HCT116 (cell line): ENCODE measurements at regions not wholly inside any gene's neighbourhood (a gene's known extent, or its start where the extent isn't known, plus 50 kb on each side); places are given as distances from the start of the nearest gene placed in this dataset.

Experiments
- ATAC-seq: fragments of 200-7000 bp; cut with Tn5 transposase; 2 replicates; pipeline ENCODE4 v1.9.1; 2020; ENCODE audit warnings: mild to moderate bottlenecking, moderate library complexity
- BruUV-seq: library from RNA; stranded (reverse); fragments of 400-500 nt; replicated peaks from 2 replicates; lab custom pipeline; 2021; lab: Mats Ljungman, UMichigan
- CTCF ChIA-PET: fragments of 300-600 bp; sonication (Branson Sonifier 250); formaldehyde crosslinking; loops from one replicate; lab custom pipeline; 2021; ENCODE audit warnings: antibody characterized with exemption; lab: Charles Lee
- POLR2A ChIA-PET: fragments of 300-600, 350-600 bp; sonication (Branson Sonifier 250); formaldehyde crosslinking; loops from one replicate; lab custom pipeline; 2021; ENCODE audit warnings: antibody characterized with exemption; lab: Charles Lee
- RAD21 ChIA-PET, 2 experiments: fragments of 300-600 bp; sonication (Branson Sonifier 250); formaldehyde crosslinking; loops; one replicate each; lab custom pipeline; 2023; ENCODE audit warnings: low total read pairs in 2 of 2; ENCODE audit not compliant: uncharacterized antibody in 2 of 2, unreplicated experiment in 2 of 2, low non-redundant PET in 1 of 2; lab: Charles Lee
- DNase-seq: peaks from one replicate; pipeline ENCODE4 v3.0.0-alpha.2; 2010; ENCODE audit warnings: low read depth, low spot score
- H2AFZ ChIP-seq: fragments of 200-600 bp; shearing (Covaris generic), sonication (generic); 2 replicates; pipeline ENCODE4 v1.6.1; 2017; ENCODE audit warnings: low read depth, mixed run types, mixed read lengths, antibody characterized with exemption, low read length; ENCODE audit not compliant: poor library complexity, severe bottlenecking
- H3K27ac ChIP-seq: 2 replicates; pipeline ENCODE4 v1.5.1; 2012; ENCODE audit warnings: low read depth, low read length
- H3K27me3 ChIP-seq: fragments of 200-600 bp; sonication (generic); 2 replicates; pipeline ENCODE4 v1.6.1; 2016; ENCODE audit warnings: mixed run types, low read length, mixed read lengths; ENCODE audit not compliant: insufficient read depth
- H3K36me3 ChIP-seq, 2 experiments: fragments of 200-500 bp in 1 of 2; fragments of 200-600 bp in 1 of 2; sonication (Bioruptor generic) in 1 of 2; sonication (generic) in 1 of 2; 2 replicates each; pipeline versions ENCODE4 v1.5.1 to v1.6.1; 2014 to 2016; ENCODE audit warnings: low read length in 2 of 2, inconsistent platforms in 1 of 2, mixed read lengths in 1 of 2, mixed run types in 1 of 2; ENCODE audit not compliant: insufficient read depth in 2 of 2, control insufficient read depth in 1 of 2
- H3K4me1 ChIP-seq, 2 experiments: fragments of 200-600 bp in 1 of 2; sonication (generic) in 1 of 2; 2 replicates each; pipeline versions ENCODE4 v1.5.1 to v1.6.1; 2012 to 2017; ENCODE audit warnings: low read length in 2 of 2, inconsistent platforms in 1 of 2, mild to moderate bottlenecking in 1 of 2, mixed read lengths in 1 of 2, mixed run types in 1 of 2, moderate library complexity in 1 of 2; ENCODE audit not compliant: insufficient read depth in 2 of 2, control insufficient read depth in 1 of 2
- H3K4me2 ChIP-seq: fragments of 200-600 bp; sonication (generic); 2 replicates; pipeline ENCODE4 v1.6.1; 2017; ENCODE audit warnings: mixed run types, low read length, mixed read lengths
- H3K4me3 ChIP-seq, 2 experiments: fragments of 200-600 bp in 1 of 2; sonication (generic) in 1 of 2; replicated peaks in 1 of 2; 2 replicates each; pipeline ENCODE4 v1.5.1; 2011 to 2016; ENCODE audit warnings: low read length in 2 of 2, control low read depth in 1 of 2, low read depth in 1 of 2, mild to moderate bottlenecking in 1 of 2, mixed read lengths in 1 of 2, mixed run types in 1 of 2
- H3K79me2 ChIP-seq: fragments of 200-600 bp; sonication (generic); 2 replicates; pipeline ENCODE4 v1.6.1; 2017; ENCODE audit warnings: mild to moderate bottlenecking, mixed run types, low read length, moderate library complexity, mixed read lengths; ENCODE audit not compliant: insufficient read depth
- H3K9ac ChIP-seq: fragments of 200-600 bp; sonication (generic); 2 replicates; pipeline ENCODE4 v1.6.1; 2016; ENCODE audit warnings: low read length, mixed read lengths
- H3K9me2 ChIP-seq: fragments of 200-600 bp; sonication (generic), shearing (Covaris generic); 2 replicates; pipeline ENCODE4 v1.6.1; 2017; ENCODE audit warnings: mixed run types, mild to moderate bottlenecking, moderate library complexity; ENCODE audit not compliant: insufficient read depth
- H3K9me3 ChIP-seq, 2 experiments: fragments of 200-500 bp in 1 of 2; fragments of 200-600 bp in 1 of 2; sonication (Bioruptor generic) in 1 of 2; sonication (generic) in 1 of 2; 2 replicates each; pipeline ENCODE4 v1.6.1; 2014 to 2017; ENCODE audit warnings: low read length in 2 of 2, mixed read lengths in 2 of 2, inconsistent platforms in 1 of 2, low read depth in 1 of 2, mild to moderate bottlenecking in 1 of 2, mixed run types in 1 of 2, moderate library complexity in 1 of 2; ENCODE audit not compliant: control insufficient read depth in 1 of 2, insufficient read depth in 1 of 2
- H4K20me1 ChIP-seq: fragments of 200-600 bp; sonication (generic), shearing (Covaris generic); 2 replicates; pipeline ENCODE4 v1.6.1; 2017; ENCODE audit warnings: mixed run types, mild to moderate bottlenecking, moderate library complexity; ENCODE audit not compliant: insufficient read depth
- ATF3 ChIP-seq: IDR thresholded peaks from 2 replicates; pipeline ENCODE4 v1.6.1; 2012
- CBX3 ChIP-seq: IDR thresholded peaks from 2 replicates; pipeline ENCODE4 v1.6.1; 2012; ENCODE audit warnings: low read depth
- CEBPB ChIP-seq: IDR thresholded peaks from 2 replicates; pipeline ENCODE4 v1.6.1; 2012; ENCODE audit warnings: low read depth
- CTCF ChIP-seq, 3 experiments: fragments of 200-600 bp in 1 of 3; sonication (generic) in 1 of 3; IDR thresholded peaks in 2 of 3; conservative IDR thresholded peaks in 1 of 3; 2 replicates each; pipeline ENCODE4 v1.5.1; 2012 to 2017; ENCODE audit warnings: low read depth in 2 of 3, low read length in 2 of 3, antibody characterized with exemption in 1 of 3, borderline replicate concordance in 1 of 3, control low read depth in 1 of 3, mild to moderate bottlenecking in 1 of 3, mixed read lengths in 1 of 3, mixed run types in 1 of 3, moderate library complexity in 1 of 3; ENCODE audit not compliant: insufficient read depth in 1 of 3
- EGR1 ChIP-seq: IDR thresholded peaks from 2 replicates; pipeline ENCODE4 v1.6.1; 2012; ENCODE audit warnings: low read depth
- ELF1 ChIP-seq: IDR thresholded peaks from 2 replicates; pipeline ENCODE4 v1.6.1; 2012; ENCODE audit warnings: low read depth, borderline replicate concordance
- EZH2 ChIP-seq: fragments of 200-600 bp; sonication (generic); IDR thresholded peaks from 2 replicates; pipeline ENCODE4 v1.6.1; 2017; ENCODE audit warnings: antibody characterized with exemption, mixed run types
- EZH2phosphoT487 ChIP-seq: fragments of 200-600 bp; IDR thresholded peaks from 2 replicates; pipeline ENCODE4 v1.6.1; 2018; ENCODE audit warnings: antibody characterized with exemption, borderline replicate concordance
- FOSL1 ChIP-seq: IDR thresholded peaks from 2 replicates; pipeline ENCODE4 v1.6.1; 2012; ENCODE audit warnings: low read depth
- JUND ChIP-seq: IDR thresholded peaks from 2 replicates; pipeline ENCODE4 v1.6.1; 2012
- POLR2A ChIP-seq: IDR thresholded peaks from 2 replicates; pipeline ENCODE4 v1.7.0; 2011; ENCODE audit warnings: borderline replicate concordance; ENCODE audit not compliant: insufficient read depth, insufficient read length; ENCODE audit errors: extremely low read depth
- POLR2AphosphoS5 ChIP-seq: IDR thresholded peaks from 2 replicates; pipeline ENCODE4 v1.6.1; 2011; ENCODE audit warnings: mild to moderate bottlenecking, low read depth, low read length, moderate library complexity
- RAD21 ChIP-seq: IDR thresholded peaks from 2 replicates; pipeline ENCODE4 v1.6.1; 2012; ENCODE audit warnings: low read depth, mild to moderate bottlenecking
- REST ChIP-seq: IDR thresholded peaks from 2 replicates; pipeline ENCODE4 v1.6.1; 2012; ENCODE audit warnings: low read depth
- SIN3A ChIP-seq: IDR thresholded peaks from 2 replicates; pipeline ENCODE4 v1.6.1; 2012; ENCODE audit warnings: low read depth
- SP1 ChIP-seq: IDR thresholded peaks from 2 replicates; pipeline ENCODE4 v1.6.1; 2012; ENCODE audit warnings: low read depth
- SRF ChIP-seq: IDR thresholded peaks from 2 replicates; pipeline ENCODE4 v1.6.1; 2012; ENCODE audit warnings: low read depth
- TCF7L2 ChIP-seq: IDR thresholded peaks from 2 replicates; pipeline ENCODE4 v1.7.0; 2011; ENCODE audit warnings: borderline replicate concordance, inconsistent platforms; ENCODE audit not compliant: insufficient read depth, insufficient read length; ENCODE audit errors: extremely low read depth
- YY1 ChIP-seq: IDR thresholded peaks from 2 replicates; pipeline ENCODE4 v1.6.1; 2011; ENCODE audit warnings: low read length, low read depth, moderate library complexity, mild to moderate bottlenecking; ENCODE audit not compliant: insufficient replicate concordance; ENCODE audit errors: extremely low read depth
- ZBTB33 ChIP-seq: IDR thresholded peaks from 2 replicates; pipeline ENCODE4 v1.6.1; 2011; ENCODE audit warnings: mild to moderate bottlenecking, low read length, moderate library complexity; ENCODE audit not compliant: insufficient replicate concordance; ENCODE audit errors: extremely low read depth
- ZFX ChIP-seq: fragments of 450-650 bp; IDR thresholded peaks from 2 replicates; pipeline ENCODE4 v1.6.1; 2017
- ZNF274 ChIP-seq: fragments of 200-500 bp; sonication (Bioruptor generic); IDR thresholded peaks from 2 replicates; pipeline ENCODE4 v1.6.1; 2014; ENCODE audit warnings: mild to moderate bottlenecking, low read depth, low read length, inconsistent platforms
- intact Hi-C: fragments of 100-400 bp; cut with micrococcal nuclease; formaldehyde crosslinking; loops from 2 replicates; pipeline ENCODE4 v1.10.0; 2022

- Histone ChIP-seq H3K9me2 (no peaks in the 10 kb centered on the region), H3K27ac (no peak overlapping the region), H3K9ac (no peak overlapping the region), H3K4me2 (peak overlapping the region; percentile 52), H3K79me2 (no peaks in the 10 kb centered on the region), H4K20me1 (no peaks in the 10 kb centered on the region), H3K4me3 (peak overlapping the region in 1 of 2 experiments; percentile 8; a peak in 1 of 4 replicates), H3K27me3 (no peaks in the 10 kb centered on the region), H3K9me3 (no peaks in the 10 kb centered on the region), H3K36me3 (no peaks in the 10 kb centered on the region), H3K4me1 (peaks cover 10 to 13% of the 10 kb centered on the region in 2 experiments; a peak in 3 of 4 replicates), H2AFZ (peak overlapping the region; percentile 94)
- ChIA-PET CTCF (no interaction called here), POLR2A (no interaction called here), RAD21 (no interaction called here)
- DNase-seq (peak; percentile 73), ATAC-seq (peak; percentile 95)
- no TSS peak for BruUV-seq
- intact Hi-C loops, result no loop called here
- TF ChIP-seq SRF, result no peak
- TF ChIP-seq EGR1, result no peak
- TF ChIP-seq ZBTB33, result no peak
- TF ChIP-seq FOSL1, result no peak
- no peak for TF ChIP-seq POLR2A
- TF ChIP-seq REST, result no peak
- 0 out of 2 replicates have a peak, but pooled peaks have one; percentile 11 for TF ChIP-seq ZFX
- TF ChIP-seq RAD21, result no peak
- 0 out of 2 replicates have a peak, but pooled peaks have one; percentile 47 for TF ChIP-seq POLR2AphosphoS5
- 0 out of 2 replicates have a peak, but pooled peaks have one; percentile 22 for TF ChIP-seq CEBPB
- no peak for TF ChIP-seq ATF3
- TF ChIP-seq JUND, result no peak
- TF ChIP-seq CBX3, result no peak; the same call in 1 of the 2 replicates
- TF ChIP-seq YY1, result no peak
- no peak for TF ChIP-seq EZH2phosphoT487
- TF ChIP-seq ZNF274, result no peak
- no peak for TF ChIP-seq EZH2
- TF ChIP-seq CTCF (IDR thresholded peaks at IDR 0.05 in 2 of 3, conservative IDR thresholded peaks at IDR 0.05 in 1 of 3; ENCODE audit: borderline replicate concordance in 1 of 3, insufficient read depth in 1 of 3, low read depth in 2 of 3, low read length in 2 of 3), result no peak
- TF ChIP-seq ELF1, result no peak
- no peak for TF ChIP-seq SIN3A
- no peak for TF ChIP-seq TCF7L2
- peak; percentile 86 for TF ChIP-seq SP1
Measured at GRCh38 chr6:134379076-134379475, 61.2 kb upstream of the SGK1 start.
